Caki2 (cell line): ENCODE measurements at regions not wholly inside any gene's neighbourhood (a gene's known extent, or its start where the extent isn't known, plus 50 kb on each side); places are given as distances from the start of the nearest gene placed in this dataset.

Experiments used
- DNase-seq: peaks from one replicate; pipeline ENCODE4 v3.0.0-alpha.2; 2015; ENCODE audit warnings: low read depth
- in situ Hi-C: cut with HindIII; loops from 2 replicates; pipeline ENCODE4 v1.10.0; 2016; ENCODE audit warnings: low sequenced_read_pairs, low pct_unique_long_range_greater_than_20kb, mixed read lengths

DNA sequence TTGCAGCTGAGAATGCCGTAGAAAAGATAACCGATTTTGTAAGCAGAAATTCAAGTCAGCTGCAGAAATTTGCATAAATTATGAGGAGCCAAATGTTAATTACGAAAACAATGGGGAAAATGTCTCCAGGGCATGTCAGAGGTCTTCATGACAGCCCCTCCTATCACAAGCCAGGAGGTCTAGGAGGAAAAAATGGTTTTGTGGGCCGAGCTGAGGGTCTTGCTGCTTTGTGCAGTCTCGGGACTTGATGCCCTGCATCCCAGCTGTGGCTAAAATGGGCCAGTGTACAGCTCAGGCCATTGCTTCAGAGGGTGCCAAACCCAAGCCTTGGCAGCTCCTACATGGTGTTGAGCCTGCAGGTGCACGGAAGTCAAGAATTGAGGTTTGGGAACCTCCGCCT lies 131.2 kb upstream of the PDE3A start:
- DNase-seq: no peak
- in situ Hi-C loops: no loop called here

DNA sequence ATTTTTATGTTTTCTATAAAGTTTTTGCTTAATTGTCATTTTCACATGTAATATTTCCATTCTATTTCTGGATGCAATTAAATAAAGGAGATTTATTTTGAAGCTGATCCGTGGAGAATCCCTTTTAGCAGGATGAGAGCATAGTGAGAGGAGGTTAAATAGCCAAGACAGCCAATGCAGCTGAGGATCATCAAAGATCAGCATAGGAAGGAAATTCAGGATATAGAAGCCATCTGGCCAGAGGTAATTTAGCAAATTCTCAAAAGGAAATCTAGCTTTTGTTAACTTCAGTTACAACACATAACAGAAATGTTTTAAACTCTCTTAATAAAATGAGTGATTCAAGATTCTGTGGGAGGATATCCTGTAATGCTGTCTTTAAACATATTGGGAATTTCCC lies 122.8 kb upstream of the PDE3A start:
- in situ Hi-C loops: no loop called here

DNA sequence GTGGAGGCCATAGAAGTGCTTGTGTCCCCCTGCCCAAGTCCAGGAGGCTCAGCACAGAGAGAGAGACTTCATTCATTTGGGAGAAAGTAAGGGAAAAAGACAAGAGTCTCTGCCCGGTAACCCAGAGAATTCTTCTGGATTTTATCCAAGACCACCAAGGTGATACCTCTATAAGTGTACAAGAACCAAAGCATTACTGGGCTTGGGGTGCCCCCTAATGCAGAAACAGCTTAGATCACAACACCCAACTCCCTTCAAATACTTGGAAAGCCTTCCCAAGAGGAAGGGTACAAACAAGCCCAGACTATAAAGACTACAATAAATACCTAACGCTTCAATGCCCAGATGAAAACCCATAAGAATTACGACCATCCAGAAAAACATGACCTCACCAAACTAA lies 119.7 kb upstream of the PDE3A start:
- in situ Hi-C loops: no loop called here
- DNase-seq: no peak

More for the DNA sequence above, 122.8 kb upstream of the PDE3A start:
- no peak for DNase-seq

DNA sequence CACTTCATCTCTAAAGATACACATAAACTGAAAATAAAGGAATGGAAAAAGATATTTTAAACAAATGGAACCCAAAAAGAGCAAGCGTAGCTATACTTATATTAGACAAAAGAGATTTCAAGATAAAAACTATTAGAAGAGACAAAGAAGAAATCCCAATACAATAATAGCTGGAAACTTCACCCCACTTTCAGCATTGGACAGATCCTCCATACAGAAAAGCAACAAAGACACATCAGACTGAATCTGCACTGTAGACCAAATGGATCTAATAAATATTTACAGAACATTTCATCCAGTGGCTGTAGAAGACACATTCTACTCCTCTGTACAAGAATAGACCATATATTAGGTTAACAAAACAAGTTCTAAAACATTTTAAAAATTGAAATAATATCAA lies 117.6 kb upstream of the PDE3A start:
- in situ Hi-C loops: no loop called here
- DNase-seq: no peak

DNA sequence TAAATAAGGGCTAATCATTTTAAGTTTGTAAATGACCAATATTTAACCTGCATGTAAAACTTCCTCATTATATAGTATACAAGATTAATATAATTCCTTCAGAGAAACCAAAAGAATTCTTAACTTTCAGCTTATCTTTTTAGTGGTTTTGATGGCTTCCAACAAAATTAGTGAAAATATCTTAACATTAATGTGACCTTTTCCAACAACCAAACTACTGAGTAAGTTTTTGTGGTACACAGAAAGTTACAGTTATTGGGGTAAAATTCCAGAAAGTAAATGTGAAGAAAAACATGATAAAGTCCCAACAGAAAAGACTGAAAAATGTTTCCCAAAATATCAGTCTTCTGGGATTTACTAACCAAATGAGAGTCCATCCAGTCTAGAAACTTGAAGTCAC lies 111.0 kb upstream of the PDE3A start:
- no peak for DNase-seq
- in situ Hi-C loops: no loop called here

DNA sequence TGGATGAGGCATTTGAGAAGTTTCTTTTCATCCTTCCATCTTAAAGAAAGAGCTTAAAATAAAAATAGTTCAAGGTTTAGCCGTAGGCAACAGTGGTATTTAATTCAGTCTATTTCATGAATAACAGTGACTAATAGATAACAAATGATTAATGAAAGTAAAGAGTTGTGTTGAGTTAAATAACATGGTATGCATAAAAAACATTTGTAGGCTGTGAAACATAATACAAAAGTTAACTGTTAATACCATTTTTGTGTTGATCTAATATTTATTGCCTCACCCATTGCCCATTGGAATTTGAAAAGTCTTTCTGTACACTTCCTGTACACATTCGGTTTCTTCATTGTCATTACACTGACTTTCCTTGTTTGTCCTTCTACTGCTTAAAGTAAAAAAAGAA lies 108.6 kb upstream of the PDE3A start:
- no peak for DNase-seq
- in situ Hi-C loops: no loop called here

DNA sequence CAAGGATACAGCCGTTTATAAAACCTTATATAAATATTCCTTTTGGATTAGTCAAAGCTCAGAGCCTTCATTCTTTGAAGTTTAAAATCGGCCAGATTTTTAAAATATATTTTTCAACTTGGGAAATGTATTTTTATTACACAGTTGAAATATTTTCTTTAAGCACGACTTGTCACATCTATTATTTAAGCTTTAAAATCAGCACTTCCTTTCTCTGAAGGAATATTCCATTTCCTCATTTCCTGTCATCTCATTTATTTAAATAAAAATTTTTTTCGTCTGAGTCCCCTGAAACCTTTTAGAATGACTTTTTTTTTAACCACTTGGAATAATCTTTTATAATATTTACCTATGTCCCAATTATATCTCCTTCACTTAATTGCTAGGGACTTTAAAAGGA lies 107.5 kb upstream of the PDE3A start:
- DNase-seq: no peak
- in situ Hi-C loops: no loop called here

DNA sequence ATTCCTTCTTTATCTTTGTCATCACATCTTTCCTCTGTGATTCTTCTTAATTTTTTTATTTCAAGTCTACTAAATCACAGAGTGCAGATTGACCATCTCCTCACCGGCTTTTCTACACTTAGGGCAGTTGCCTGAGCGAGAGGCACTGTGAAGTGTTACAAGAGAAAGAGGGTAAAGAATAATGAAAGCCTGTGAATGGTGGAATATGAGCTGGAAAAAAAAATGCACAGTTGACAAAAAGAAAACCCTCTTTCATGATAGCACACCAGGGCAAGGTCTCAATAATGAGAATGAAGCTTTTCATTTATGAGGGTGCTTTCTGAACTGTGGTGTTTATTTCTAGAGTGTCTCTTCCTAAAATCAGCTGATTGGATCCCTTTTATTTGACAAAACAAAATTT lies 106.2 kb upstream of the PDE3A start:
- DNase-seq: no peak
- in situ Hi-C loops: no loop called here

DNA sequence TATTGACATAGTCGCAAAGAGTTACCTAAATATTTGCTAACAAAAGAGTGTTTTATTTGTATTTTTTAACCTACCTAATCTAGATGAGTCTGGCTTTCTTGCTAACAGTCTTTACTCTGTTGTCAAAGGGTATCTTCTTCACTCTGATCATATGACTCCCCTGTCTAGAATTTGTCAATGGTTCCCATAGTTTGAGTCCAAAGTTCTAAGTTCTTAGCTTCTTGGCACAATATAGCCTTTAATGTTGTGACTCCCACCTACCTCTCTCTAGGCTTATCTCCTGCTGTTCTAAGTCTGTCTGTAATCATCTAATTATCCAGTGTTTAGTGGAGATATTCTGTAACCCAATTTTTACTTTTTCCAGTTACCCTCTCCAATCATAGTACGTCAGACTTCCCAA lies 104.3 kb upstream of the PDE3A start:
- in situ Hi-C loops: no loop called here
- DNase-seq: no peak

DNA sequence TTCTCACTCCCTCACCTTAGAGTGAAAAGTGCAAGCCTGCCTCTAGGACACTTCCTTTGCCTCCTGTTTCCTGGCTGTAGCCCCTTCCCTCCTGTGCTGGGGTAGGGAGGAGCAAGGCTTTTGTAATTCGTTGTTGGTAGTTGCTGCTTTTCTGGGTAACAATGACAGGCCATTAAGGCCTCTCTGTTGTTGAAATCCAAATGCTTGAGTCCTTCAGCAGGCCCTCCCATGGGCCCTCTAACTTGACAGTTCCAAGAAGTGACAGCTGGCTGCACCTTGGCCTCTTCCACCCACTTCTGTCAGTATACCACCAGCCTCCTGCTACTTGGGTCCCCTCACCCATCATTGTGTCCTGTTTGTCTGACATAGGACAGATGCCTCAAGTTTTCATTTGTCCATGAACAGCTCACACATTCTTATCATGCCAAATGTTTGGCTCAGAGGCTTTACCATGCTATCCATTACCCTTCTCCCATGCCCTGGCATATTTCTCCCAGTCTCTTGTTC lies 103.7 kb upstream of the PDE3A start:
- no peak for DNase-seq
- in situ Hi-C loops: no loop called here

DNA sequence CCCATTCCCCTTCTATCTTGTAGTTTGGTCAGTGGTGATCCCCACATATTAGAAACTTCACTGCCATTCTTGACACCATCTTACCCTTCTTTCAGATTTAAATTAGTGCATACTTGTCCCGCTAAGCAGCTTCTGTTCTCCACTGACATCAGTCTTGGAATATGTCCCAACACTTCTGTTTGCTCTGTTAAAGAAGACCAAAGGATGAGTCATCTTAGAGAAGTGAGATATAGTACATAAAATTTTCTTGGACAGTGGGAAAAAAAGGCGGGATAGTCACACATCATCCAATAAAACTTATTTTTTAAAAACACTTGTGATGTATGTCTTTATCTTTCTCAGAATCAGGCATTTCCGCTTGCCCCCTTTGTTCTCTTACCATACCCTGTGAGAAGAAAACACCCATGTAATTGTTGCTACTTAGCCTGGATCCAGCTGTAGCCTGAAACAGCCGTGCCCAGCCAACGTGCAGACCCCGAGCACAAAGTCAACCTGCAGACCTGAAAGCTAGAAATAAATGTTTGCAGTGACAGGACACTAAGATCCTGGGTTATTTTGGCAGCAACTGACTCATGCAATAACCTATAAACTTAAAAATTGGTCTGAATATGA lies 100.1 kb upstream of the PDE3A start:
- in situ Hi-C loops: no loop called here
- peak; percentile 6 for DNase-seq

DNA sequence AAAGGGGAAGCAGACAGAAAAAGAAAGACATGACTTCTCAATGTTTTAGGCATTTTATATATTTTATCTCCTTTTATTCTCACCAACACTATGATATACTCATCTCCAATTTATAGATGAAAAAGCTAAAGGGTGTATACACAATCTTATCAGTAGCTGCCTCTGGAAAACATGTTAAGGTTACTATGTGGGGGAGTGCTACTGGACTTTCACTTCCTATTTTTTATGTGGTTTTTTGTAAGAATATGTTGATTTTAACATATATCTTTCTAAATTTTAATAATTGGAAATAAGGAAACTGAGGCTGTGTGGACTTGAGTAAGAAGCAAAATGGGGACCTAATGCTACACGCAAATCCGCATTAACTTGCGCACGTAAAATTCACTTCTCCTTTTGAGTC lies 99.6 kb upstream of the PDE3A start:
- in situ Hi-C loops: no loop called here
- DNase-seq: no peak

DNA sequence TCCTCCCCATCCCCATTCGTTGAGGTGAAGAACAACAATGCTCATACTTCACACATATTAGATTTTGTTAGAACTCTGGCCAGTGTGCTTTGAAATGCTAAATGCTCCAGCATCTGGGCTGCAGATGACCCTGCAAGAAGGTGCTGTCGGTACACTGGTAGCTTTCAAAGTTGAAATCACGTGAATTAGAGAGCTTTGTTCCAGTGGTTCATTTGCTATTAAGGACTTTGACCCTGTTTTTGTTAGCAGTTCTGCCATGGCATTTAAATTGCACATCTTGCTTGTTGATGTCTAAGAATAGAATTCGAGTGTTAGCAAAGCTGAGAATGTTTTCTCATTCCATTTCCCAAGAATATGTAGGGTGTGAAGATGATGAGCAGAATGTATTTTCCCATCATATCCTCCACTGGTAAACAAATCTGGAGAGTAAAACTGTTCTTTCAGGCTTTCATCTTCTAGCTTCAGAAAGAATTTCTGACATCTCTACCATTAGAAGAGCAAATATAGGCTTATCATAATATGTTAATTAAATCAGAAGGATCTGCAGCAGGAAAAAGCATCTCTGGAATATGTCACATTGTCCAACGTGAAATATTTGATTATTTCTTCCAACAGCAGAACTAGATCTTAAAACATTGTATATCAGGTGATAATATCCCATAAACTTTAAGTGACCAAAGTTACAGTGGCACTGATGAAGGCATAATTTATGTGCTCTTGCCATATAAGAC lies 98.8 kb upstream of the PDE3A start:
- no peak for DNase-seq
- in situ Hi-C loops: no loop called here

DNA sequence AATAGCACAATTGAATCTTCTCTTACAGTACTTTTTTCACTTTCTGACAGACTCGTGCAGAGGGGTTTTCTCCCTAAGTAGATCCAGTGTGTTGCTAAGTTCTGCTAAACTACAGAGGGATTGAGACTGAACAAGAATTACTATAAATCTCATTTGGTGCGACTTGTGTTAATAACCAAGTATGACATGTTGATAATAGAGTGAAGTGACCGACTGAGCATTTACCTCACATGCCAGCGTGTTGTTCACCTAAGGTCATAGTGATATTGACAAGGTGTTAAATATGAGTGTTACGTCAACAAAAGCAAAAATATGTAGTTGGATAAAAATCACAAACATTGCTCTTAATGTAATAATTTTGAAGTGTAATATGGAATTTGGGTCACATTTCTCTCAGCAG lies 97.8 kb upstream of the PDE3A start:
- in situ Hi-C loops: no loop called here
- DNase-seq: no peak

DNA sequence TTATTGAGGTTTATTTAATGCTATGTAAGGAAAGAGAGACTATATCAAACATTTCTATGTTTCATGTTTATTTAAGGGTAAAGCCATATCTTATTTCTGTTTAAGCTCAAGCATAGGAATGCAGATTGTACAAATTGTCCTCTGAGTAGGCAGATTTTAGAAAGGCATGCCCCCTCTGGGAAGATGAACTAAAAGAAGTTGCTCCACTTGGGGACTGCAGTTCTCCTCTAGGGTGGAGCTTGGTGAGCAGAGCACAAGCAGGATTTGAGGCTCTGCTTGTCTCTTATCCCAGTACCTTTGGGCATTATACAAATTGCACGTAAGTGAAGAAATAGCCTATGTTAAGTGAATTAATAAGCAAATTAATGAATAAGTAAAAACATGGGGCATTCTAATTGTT lies 96.2 kb upstream of the PDE3A start:
- in situ Hi-C loops: no loop called here
- DNase-seq: no peak

DNA sequence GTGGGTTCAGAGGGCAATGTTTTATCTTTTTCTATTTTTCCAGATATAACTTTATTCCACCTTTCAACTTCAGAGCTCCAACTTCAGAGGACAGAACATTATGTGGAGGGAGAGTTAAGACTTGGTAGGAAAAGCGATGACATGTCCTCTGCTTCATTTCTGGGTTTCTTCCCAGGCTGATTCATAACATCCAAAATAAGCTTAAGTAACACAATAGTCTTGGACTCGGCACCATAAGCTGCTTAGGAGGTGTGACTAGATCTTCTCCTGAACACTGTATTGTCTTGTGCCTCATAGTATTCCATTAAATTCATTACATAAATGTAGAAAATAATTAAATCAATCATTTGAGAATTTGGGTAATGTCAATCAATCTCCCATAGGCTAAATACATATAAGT lies 95.5 kb upstream of the PDE3A start:
- in situ Hi-C loops: no loop called here
- no peak for DNase-seq

DNA sequence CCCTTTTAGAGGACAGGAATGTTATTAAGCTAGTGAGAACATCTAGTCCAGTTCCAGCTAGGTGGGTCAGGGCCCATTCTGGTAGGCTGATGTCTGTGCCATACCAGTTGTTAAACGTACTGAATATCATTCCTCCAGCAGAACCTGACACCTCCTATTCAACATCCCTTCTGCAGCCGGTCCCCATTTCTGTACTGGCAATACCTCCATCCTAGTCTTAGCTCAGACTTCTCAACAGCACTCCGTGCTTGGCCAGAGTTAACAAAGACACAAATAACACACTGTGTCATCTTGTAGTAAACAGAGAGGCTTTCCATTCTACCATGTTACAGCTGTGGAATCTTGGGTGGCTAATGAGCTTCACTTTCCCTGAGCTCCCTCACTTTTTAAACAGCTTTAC lies 94.3 kb upstream of the PDE3A start:
- in situ Hi-C loops: no loop called here
- no peak for DNase-seq

DNA sequence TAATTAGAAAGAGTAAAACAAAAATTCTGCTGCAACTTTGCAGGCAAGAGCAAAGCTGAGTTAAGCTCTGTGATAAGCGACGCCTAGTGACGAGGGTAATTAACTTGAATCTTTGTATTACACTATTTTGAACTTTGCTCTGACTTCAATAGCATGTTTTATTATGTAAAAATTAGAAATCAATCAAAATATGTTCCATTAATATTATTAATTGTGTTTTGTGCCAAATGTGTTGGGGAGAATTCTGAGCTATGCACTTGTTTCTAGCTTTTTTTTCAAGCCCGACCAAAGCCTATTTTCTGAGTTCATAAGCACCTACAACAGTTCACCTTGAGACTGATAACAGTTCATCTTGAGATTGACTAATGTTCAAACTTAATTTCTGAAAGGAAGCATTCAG lies 90.1 kb upstream of the PDE3A start:
- in situ Hi-C loops: no loop called here
- DNase-seq: no peak

DNA sequence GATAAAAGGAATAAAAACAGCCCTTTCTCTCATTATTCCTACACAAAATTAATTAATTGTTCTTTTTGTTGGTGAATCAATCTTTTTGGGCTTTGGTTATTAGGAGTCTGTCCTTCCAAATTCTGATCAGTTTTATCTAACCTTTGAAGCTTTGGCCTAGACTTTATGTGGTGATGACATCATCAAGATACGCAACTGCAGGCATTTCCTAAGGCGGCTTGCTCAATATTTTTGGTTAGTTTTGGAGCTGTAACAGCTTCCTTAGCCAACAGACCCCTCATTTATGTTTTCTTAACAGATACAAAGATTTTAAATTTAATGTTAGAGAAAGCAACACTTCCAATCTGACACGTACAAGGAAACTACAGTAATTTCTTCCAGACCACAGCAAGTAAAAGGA lies 87.8 kb upstream of the PDE3A start:
- in situ Hi-C loops: no loop called here
- DNase-seq: no peak

DNA sequence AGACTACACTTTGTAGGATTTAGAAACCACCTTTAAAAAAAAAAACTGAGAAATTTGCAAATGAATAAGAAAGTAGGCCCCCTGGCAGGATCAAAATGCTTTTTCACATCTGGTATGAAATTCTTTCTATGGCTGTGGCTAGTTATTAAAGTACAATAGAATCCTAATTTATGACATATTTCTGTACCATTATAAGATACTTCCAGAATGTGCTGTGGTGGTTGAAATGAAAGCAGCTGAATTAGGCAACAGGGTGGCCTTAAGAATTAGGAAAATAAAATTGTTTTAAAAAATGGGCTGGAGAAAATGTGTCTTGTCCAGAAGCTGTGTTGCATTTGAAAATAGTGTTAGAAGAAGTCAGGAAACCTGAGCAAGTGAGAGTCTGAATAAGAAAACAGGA lies 85.9 kb upstream of the PDE3A start:
- DNase-seq: no peak
- in situ Hi-C loops: no loop called here
